CD4-positive, alpha-beta T cell (primary cell): ENCODE measurements at regions not wholly inside any gene's neighbourhood (a gene's known extent, or its start where the extent isn't known, plus 50 kb on each side); places are given as distances from the start of the nearest gene placed in this dataset.

ENCODE experiments used
- ATAC-seq: fragments of 200-7000 bp; cut with Tn5 transposase; one replicate; pipeline ENCODE4 v1.10.0; 2022; ENCODE audit warnings: mild to moderate bottlenecking; ENCODE audit not compliant: poor library complexity
- CTCF ChIA-PET: fragments of 350-600 bp; sonication (Branson Sonifier 250); formaldehyde crosslinking; loops from one replicate; lab custom pipeline; 2021; ENCODE audit warnings: antibody characterized with exemption, inconsistent platforms; lab: Charles Lee
- POLR2A ChIA-PET: fragments of 350-600 bp; sonication (Branson Sonifier 250); formaldehyde crosslinking; loops from one replicate; lab custom pipeline; 2021; ENCODE audit warnings: antibody characterized with exemption, inconsistent platforms; lab: Charles Lee
- DNase-seq, 14 experiments: peaks; one replicate each; pipeline ENCODE4 v3.0.0-alpha.2; 2013 to 2020; ENCODE audit warnings: mixed read lengths in 2 of 14
- H3K27ac ChIP-seq, 2 donors: one replicate each; pipeline versions ENCODE4 v1.5.1 to v1.7.0; 2013; ENCODE audit warnings: low read length in 2 of 2, low read depth in 1 of 2, mild to moderate bottlenecking in 1 of 2
- H3K27me3 ChIP-seq, 2 experiments: 1 replicate in 1 of 2; 2 replicates in 1 of 2; pipeline versions ENCODE4 v1.6.1 to v1.7.0; 2013; ENCODE audit warnings: low read length in 2 of 2, control low read depth in 1 of 2, mild to moderate bottlenecking in 1 of 2, moderate library complexity in 1 of 2; ENCODE audit not compliant: insufficient read depth in 2 of 2, control insufficient read depth in 1 of 2
- H3K36me3 ChIP-seq: one replicate; pipeline ENCODE4 v1.6.1; 2013; ENCODE audit warnings: low read length, control low read depth; ENCODE audit not compliant: insufficient read depth
- H3K4me1 ChIP-seq: one replicate; pipeline ENCODE4 v1.6.1; 2013; ENCODE audit warnings: low read length, control low read depth; ENCODE audit not compliant: insufficient read depth
- H3K4me3 ChIP-seq: one replicate; pipeline ENCODE4 v1.5.1; 2013; ENCODE audit warnings: mild to moderate bottlenecking, low read length, moderate library complexity
- H3K9me3 ChIP-seq, 2 experiments: 1 replicate in 1 of 2; 2 replicates in 1 of 2; pipeline versions ENCODE4 v1.6.1 to v1.7.0; 2013; ENCODE audit warnings: low read length in 2 of 2, mild to moderate bottlenecking in 2 of 2, control low read depth in 1 of 2, moderate library complexity in 1 of 2; ENCODE audit not compliant: control insufficient read depth in 1 of 2, insufficient read depth in 1 of 2
- H3K27ac Mint-ChIP-seq: one replicate; pipeline ENCODE4 v1.8.0; 2020; ENCODE audit warnings: mixed read lengths
- H3K27me3 Mint-ChIP-seq: one replicate; pipeline ENCODE4 v1.8.0; 2021; ENCODE audit warnings: mixed read lengths
- H3K36me3 Mint-ChIP-seq: one replicate; pipeline ENCODE4 v1.8.0; 2021; ENCODE audit warnings: low read depth, mixed read lengths
- H3K4me1 Mint-ChIP-seq: one replicate; pipeline ENCODE4 v1.8.0; 2021; ENCODE audit warnings: low read depth, mixed read lengths
- H3K4me3 Mint-ChIP-seq: one replicate; pipeline ENCODE4 v1.8.0; 2020; ENCODE audit warnings: mild to moderate bottlenecking, mixed read lengths
- H3K9me3 Mint-ChIP-seq: one replicate; pipeline ENCODE4 v1.8.0; 2020; ENCODE audit warnings: mixed read lengths
- CTCF ChIP-seq: fragments of 200-600 bp; IDR thresholded peaks from one replicate; pipeline ENCODE4 v1.8.0; 2022; ENCODE audit warnings: antibody characterized with exemption, mild to moderate bottlenecking
- intact Hi-C, 2 experiments: fragments of 100-400 bp; cut with DNase I in 1 of 2; cut with micrococcal nuclease in 1 of 2; formaldehyde crosslinking; loops; one replicate each; pipeline versions ENCODE4 v1.15.1 to v1.9.0; 2023 to 2025; cut with DNase I, micrococcal nuclease

- TF ChIP-seq CTCF = no peak
- Mint-ChIP-seq H3K27me3 (peaks cover 11% of the 10 kb centered on the region), H3K4me1 (no peaks in the 10 kb centered on the region), H3K9me3 (peaks cover 2% of the 10 kb centered on the region), H3K27ac (no peak overlapping the region), H3K4me3 (no peak overlapping the region), H3K36me3 (no peaks in the 10 kb centered on the region)
- CTCF ChIA-PET = no interaction called here
- no peak for DNase-seq
- ATAC-seq = no peak
- H3K4me1 ChIP-seq = no peaks in the 10 kb centered on the region
- no peaks in the 10 kb centered on the region for H3K27me3 ChIP-seq
- no peak overlapping the region for H3K4me3 ChIP-seq
- H3K9me3 ChIP-seq = no peaks in the 10 kb centered on the region
- no peaks in the 10 kb centered on the region for H3K36me3 ChIP-seq
- POLR2A ChIA-PET = no interaction called here
- intact Hi-C loops = no loop called here
- H3K27ac ChIP-seq = no peak overlapping the region
Measured at GRCh38 chr12:13735734-13736133, 245.7 kb downstream of the GRIN2B start.

- intact Hi-C loops = no loop called here
- ATAC-seq (no peak), DNase-seq (no peak)
- peaks cover 2% of the 10 kb centered on the region for H3K9me3 Mint-ChIP-seq
- H3K4me3 Mint-ChIP-seq = no peak overlapping the region
- Histone ChIP-seq H3K36me3 (no peaks in the 10 kb centered on the region), H3K27ac (no peak overlapping the region), H3K27me3 (no peaks in the 10 kb centered on the region), H3K4me3 (no peak overlapping the region), H3K9me3 (no peaks in the 10 kb centered on the region), H3K4me1 (no peaks in the 10 kb centered on the region)
- no peaks in the 10 kb centered on the region for H3K4me1 Mint-ChIP-seq
- no peak overlapping the region for H3K27ac Mint-ChIP-seq
- H3K36me3 Mint-ChIP-seq = no peaks in the 10 kb centered on the region
- no peak for TF ChIP-seq CTCF
- peaks cover 4% of the 10 kb centered on the region for H3K27me3 Mint-ChIP-seq
- ChIA-PET CTCF (no interaction called here), POLR2A (no interaction called here)
Measured at GRCh38 chr12:13734584-13735152, 246.7 kb downstream of the GRIN2B start.

GRCh38 chr12:13727707-13728195, 253.7 kb downstream of the GRIN2B start:
- no peak overlapping the region for H3K4me3 ChIP-seq
- H3K4me1 ChIP-seq = no peaks in the 10 kb centered on the region
- Mint-ChIP-seq H3K4me3 (no peak overlapping the region), H3K36me3 (no peaks in the 10 kb centered on the region), H3K27ac (no peak overlapping the region), H3K27me3 (no peaks in the 10 kb centered on the region), H3K9me3 (no peaks in the 10 kb centered on the region), H3K4me1 (no peaks in the 10 kb centered on the region)
- POLR2A ChIA-PET = no interaction called here
- no peak for TF ChIP-seq CTCF
- no peak for ATAC-seq
- CTCF ChIA-PET = no interaction called here
- peaks cover 0 to 6% of the 10 kb centered on the region in 2 experiments for H3K27me3 ChIP-seq
- no peak overlapping the region for H3K27ac ChIP-seq
- intact Hi-C loops = no loop called here
- H3K36me3 ChIP-seq = no peaks in the 10 kb centered on the region
- no peak for DNase-seq
- no peaks in the 10 kb centered on the region for H3K9me3 ChIP-seq
